ENCODE measurements at regions not wholly inside any gene's neighbourhood (a gene's known extent, or its start where the extent isn't known, plus 50 kb on each side); places are given as distances from the start of the nearest gene placed in this dataset.
"Not testable (repeated sequence)": the region's sequence is repeated elsewhere in the genome, so short reads cannot be mapped to it uniquely, and the experiment has no call there.

DNA sequence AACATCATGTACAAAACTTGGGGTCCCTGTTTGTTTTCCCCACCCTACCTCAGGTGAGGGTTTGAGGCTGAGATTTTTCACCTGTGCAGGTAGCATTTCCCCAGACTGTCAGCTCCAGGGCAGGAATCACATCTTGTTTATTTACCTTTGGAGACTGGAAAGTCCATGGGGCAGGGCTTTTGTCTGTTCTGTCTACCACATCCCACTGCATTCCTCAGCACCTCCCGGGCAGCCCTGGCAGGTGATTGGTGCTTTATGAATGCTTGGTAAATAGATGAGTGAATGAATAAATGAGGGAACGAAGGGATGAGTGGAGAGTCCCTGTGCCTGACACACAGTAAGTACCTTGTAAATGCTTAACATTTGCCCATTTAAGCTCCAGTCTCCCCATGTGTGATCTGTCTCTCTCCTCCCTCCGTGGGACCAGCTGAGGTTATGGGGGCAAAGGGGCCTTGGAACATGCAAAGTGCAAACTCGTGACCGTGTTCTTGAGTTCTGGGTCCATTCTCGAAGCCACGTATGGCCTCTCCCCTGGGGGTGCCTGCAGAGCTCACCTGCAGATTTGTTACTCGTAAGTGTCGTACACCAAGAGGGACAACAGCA, 69.7 kb upstream of the PMEPA1 start:
- no peak for DNase-seq

DNA sequence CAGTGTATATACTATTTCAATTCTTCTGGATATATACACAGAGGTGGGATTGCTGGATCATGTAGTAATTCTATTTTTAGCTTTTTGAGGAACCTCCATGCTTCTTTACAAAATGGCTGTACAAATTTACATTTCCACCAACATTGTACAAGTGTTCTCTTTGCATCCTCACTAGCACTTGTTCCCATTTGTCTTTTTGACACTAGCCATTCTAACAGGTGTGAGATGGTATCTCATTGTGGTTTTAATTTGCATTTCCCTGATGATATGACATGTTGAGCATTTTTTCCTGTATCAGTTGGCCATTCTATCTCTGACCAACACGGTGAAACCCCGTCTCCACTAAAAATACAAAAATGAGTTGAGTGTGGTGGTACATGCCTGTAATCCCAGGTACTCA, 68.1 kb upstream of the PMEPA1 start:
- no peak for DNase-seq

DNA sequence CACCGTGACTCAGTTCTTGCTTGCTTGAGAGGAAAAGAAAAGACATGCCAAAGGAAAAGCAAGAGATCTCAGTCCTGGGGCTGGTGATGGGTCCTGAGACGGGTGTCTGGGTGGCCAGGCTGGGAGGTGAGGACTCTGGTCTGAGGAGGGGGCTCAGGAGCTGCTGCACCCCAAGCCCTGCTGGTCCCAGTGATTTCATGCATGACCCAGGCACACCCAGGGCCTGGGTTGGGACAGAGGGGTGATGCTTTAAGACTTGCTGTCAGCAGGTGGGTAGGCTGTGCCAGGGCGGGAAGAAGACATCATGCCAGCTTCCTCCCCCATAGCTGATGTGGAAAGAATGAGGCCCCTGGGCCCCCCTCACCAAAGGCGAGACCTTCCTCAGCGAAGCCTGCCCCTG, 65.1 kb upstream of the PMEPA1 start:
- no peak for DNase-seq

DNA sequence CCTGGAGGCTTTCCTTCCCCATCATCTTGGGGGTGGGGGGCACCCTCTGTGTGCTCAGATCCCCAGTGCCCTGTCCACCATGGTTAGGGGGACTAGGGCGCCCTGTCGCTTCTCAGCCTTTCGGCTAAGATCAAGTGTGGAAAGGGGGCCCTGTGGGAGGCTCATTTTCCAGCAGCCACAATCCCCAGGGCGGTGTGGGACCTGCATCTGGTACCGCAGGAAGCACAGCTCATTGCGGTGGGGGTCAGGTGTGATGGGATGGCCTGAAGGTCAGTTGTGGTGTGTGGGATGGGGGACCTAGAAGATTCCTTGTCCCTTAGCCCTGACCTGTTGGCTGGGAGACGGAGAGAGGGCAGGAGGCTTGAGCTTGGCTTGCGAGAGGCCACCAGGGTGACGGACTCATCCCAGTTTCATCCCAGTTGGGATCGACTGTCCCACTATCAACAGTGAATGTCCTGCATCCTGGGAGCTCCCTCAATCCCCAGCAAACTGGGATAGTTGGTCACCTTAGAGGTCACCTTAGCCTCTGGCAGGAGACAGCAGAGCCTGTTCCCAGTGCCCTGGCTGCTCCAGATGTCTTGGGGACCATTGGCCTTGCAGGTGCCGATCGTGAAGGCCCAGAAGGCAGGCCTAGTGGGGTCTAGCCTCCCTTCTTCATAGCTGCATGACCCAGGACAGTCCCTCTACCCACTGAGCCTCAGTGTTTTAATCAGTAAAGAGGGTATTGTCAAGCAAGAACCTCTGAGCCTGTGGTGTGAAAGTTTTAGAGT, 64.5 kb upstream of the PMEPA1 start:
- DNase-seq = no peak

DNA sequence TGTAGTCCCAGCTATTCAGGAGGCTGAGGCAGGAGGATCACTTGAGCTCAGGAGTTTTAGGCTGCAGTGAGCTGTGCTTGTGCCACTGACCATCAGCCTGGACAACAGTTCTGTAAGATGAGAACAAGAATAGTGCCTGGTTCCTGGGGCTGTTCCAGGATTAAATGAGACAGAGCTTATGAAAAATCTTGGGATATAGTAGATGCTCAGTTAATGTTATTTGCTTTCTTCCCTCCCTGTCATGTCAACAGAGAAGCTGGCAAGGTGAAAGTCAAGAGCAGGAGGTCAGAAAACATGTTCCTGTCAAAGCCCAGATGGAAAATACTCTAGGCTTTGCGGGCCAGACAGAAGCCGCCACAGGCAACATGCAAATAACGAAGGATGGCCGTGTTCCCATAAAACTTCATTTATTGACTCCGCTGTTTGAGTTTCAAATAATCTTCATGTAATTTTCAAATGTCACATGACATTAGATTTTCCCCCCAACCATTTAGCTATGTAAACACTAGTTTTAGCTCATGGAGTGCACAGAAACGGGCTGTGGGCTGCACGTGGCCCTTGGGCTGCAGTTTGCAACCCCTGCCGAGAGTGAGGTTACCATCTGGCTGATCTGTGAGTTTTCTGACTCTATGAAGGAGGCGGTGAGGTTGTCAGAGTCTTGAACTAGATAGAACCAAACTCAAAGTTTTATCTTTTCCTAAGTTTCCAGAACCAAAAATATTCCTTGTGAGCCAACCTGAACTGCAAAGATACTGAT, 63.4 kb upstream of the PMEPA1 start:
- DNase-seq = no peak

DNA sequence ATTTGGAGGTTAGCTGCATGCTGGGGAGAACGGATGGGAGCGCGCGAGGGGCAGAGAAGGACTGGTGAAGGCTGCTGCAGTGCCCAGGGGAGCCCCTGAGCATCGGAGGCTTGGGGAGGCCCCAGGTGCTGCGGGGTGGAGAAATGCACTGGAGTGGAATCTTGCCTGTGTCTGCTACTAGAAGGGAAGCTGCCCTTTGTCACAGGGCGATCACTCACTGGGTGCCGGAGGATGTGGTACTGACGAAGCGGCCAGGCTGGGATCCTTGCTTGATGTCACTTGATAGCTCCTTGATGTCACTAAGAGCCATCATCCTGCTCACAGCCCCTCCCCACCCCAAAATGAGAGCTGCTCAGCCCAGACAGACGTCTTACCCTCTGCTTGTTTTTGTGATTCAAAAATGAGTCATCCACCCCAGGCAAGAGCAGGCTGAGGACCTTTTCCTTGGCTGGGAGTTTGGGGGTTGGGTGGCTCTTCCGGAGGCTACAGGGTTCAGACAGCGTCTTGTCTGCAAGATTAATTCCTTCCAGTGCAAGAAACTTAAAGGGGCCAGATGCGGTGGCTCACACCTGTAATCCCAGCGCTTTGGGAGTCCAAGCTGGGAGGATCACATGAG, 62.6 kb upstream of the PMEPA1 start:
- no peak for DNase-seq

DNA sequence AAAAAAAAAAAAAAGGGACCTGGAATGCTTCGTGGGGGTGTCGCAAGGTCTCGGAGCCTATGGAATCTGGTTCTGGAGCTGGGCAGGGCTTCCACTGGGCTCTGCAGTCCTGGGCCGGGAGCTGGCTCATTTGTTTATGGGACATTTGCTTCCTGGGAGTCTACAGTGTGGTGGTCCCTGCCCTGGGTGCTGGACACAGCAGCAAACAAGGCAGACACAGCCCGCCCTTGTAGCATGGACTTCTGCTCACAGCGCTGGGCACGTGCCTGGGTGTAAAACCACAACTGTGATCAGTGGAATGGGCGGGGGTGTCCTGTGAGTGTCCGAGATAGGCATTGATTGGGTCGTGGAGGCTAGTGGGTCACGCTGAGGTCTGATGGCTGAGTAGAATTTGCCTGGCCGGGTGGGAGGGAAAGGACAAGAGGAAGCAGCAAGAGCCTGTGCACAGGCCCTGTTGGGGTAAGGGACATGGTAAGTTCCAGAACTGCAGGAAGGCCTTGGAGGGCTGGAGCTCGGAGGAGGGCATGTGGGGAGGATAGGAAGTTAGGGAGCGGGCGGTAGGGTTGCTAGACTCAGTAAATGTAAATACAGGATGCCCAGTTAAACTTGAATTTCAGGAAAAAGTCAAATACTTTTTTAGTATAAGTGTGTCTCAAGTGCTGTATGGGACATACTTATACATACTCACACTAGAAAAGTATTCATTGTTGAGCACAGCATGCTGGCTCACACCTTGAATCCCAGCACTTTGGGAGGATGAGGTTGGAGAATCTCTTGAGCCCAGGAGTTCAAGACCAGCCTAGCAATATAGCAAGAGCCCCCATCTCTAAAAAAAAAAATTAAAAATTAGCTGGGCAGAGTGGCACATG, 61.3 kb upstream of the PMEPA1 start:
- no peak for DNase-seq

DNA sequence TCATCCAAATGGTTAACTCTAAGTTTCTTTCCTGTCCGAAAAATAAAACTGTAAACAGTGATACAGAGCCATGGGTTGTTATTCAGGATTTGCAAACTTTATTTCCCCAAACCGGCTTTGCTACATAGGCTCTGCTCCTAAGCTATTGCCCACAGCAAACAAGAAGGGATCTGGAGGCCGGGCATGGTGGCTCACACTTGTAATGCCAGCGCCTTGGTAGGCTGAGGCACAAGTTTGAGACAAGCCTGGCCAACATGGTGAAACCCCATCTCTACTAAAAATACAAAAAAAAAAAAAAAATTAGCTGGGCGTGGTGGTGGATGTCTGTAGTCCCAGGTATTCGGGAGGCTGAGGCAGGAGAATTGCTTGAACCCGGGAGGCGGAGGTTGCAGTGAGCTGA, 60.6 kb upstream of the PMEPA1 start:
- DNase-seq = not testable (repeated sequence)

DNA sequence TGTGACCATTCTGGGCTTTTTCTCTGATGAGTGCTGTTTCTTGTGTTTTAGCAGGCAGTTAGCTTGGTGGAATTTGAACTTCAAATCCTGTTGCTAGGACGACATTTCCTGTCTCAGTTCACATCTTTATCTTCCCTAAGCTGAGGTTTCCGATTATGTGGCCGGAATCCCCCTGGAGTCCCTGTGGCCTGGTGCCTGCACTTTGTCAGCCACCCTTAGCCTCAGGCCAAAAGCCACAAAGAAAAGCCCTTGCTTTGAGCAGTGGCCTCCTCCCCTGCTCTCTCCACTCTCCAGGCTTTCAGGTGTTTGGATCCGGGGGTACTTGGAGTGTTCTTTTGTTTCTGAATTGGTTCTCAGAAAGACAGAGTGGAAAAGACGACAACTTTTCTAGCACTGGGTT, 59.9 kb upstream of the PMEPA1 start:
- no peak for DNase-seq

DNA sequence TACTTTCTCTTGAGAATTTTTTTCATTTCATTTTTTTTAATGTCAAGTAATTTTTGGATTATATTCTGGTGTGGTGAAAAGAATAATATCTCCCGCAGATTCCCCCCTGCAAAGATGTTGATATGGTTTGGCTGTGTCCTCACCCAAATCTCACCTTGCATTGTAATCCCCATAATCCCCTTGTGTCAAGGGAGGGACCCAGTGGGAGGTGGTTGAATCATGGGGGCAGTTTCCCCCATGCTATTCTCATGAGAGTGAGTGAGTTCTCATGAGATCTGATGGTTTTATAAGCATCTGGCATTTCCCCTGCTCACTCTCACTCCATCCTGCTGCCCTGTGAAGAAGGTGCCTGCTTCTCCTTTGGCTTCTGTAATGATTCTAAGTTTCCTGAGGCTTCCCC, 58.7 kb upstream of the PMEPA1 start:
- no peak for DNase-seq

DNA sequence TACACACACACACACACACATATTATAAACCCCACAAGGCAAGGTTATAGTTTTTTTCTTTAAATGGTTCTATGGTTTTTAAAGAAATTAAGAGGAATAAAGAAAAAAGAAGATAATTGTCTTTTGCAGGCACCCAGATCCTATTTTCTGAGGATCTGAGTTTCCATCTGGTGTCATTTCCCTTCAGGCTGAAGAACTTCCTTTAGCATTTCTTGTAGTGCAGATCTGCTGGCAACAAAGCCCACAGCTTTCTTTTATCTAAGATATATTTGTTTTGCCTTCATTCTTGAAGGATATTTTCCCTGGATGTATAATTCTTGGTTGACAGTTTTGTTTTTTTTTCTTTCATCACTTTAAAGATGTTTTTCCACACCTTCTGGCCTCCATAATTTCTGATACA, 57.6 kb upstream of the PMEPA1 start:
- DNase-seq = no peak

DNA sequence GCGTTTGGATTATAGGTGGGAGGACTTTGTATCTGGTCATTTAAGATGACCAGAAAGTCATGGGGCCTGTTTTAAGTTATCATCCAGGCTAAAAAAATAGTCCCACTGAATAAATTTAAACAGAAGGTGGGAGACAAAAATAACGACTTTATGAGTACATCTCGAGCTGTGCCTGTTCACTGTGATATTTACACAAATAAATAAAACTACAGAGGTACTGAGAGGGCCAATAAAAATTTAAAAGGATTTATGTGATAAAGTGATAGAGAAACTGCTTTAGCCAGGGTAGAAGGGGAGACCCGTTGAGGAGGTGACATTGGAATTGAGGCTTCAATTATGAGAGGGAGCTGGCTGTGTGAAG, 53.4 kb upstream of the PMEPA1 start:
- DNase-seq = no peak

DNA sequence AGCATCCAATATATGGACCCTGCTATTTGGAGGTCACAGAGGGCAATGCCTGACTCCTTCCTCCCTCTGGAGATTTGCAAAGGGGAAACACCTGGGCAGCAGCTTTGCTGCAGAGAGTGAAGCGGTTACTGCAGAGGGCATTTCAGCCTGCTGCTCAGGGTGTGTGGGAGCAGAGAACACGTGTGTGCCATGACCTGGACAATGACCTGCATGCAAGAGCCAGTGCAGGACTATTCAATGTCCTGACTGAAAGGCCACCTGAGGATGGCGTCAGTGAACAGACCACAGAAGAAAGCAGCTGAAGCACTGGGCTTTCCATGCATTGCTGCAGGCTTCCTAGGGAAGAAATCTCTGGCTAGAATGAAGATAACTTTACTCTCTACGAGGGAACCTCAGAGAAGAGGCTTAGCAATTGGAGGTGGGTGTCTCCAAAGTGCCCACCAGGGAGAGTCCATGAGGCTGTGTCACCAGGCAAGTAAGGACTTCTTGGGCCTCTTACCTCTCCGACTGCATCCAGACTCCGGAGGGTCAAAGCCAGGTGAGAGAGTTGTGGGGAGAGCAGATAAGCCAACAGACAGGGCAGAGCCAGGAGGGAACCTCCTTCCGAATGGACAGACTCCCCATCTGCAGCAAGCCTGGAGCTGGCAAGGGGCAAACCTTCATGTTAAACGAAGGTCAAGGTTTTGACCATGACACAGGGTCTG, 52.9 kb upstream of the PMEPA1 start:
- no peak for DNase-seq

DNA sequence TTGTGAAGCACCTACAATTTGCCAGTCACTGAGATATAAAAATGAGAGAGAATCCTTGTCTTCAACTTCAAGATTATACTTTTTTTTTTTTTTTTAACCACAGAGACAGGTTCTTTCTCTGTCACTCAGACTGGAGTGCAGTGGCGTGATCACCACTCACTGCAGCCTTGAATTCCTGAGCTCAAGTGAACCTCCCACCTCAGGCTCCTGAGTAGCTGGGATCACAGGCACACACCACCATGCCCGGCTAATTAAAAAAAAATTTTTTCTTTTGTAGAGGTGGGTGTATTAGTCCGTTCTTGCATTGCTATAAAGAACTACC, 51.6 kb upstream of the PMEPA1 start:
- no peak for DNase-seq

DNA sequence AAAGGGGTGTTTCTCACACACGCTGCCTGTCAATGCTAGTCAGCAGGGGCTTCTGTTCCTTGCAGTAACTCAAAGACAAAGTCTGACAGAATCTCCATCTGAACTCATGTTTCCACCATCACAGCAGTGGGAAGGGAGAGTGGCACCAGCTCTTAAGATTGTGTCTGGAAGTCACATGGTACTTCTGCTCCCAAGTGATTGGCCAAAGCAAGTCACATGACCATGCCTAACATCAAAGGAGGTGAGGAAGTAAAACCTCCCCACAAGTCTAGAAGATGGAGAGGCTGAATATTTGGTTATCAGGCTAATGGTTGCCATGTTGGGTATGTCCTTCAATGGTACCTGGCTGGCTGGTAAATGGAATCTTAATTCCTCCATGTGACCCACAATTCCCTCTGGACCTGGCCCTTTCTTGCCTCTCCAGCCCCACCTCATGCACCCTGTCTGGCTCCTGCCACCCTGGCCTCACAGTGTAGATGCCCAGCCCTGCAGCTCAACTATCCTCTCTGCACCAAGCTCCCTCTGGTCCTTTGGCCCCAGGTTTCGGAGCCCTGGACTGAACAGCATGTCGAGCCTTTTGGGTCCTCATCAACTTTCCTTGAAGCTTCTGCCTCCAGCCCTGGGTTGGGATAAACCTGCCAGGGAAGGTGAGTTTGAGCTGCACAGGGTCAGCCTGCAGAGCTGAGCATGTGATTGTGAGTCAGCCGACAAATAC, 51.0 kb upstream of the PMEPA1 start:
- DNase-seq = no peak

DNA sequence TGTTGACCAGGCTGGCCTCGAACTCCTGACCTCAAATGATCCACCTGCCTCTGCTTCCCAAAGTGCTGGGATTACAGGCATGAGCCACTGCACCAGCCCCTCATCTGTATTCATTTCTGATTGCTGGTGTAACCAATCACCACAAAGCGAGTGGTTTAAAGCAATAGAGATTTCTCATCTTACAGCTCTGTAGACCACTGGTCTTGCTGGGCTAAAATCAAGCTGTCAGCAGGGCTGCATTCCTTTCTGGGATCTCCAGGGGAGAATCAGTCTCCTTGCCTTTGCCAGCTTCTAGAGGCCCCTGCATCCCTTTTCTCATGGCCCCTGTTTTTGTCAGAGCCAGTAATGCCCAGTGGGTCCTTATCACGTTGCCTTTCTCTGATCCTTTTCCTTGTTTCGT, 49.9 kb upstream of the PMEPA1 start:
- no peak for DNase-seq
